Suprapubic skin (tissue), 4 donors: ENCODE measurements at regions not wholly inside any gene's neighbourhood (a gene's known extent, or its start where the extent isn't known, plus 50 kb on each side); places are given as distances from the start of the nearest gene placed in this dataset.

Experiments used
- DNase-seq, 2 donors: peaks; one replicate each; pipeline ENCODE4 v3.0.0-alpha.2; 2019; ENCODE audit warnings: low spot score in 2 of 2
- H3K27ac ChIP-seq: fragments of 200-600 bp; sonication (generic); one replicate; pipeline ENCODE4 v1.5.1; 2019
- H3K27me3 ChIP-seq: fragments of 200-600 bp; sonication (generic); one replicate; pipeline ENCODE4 v1.5.1; 2019
- H3K36me3 ChIP-seq: fragments of 200-600 bp; sonication (generic); one replicate; pipeline ENCODE4 v1.5.1; 2019
- H3K4me1 ChIP-seq: fragments of 200-600 bp; sonication (generic); one replicate; pipeline ENCODE4 v1.5.1; 2019
- H3K4me3 ChIP-seq: fragments of 200-600 bp; sonication (generic); one replicate; pipeline ENCODE4 v1.5.1; 2019; ENCODE audit warnings: mild to moderate bottlenecking
- H3K9me3 ChIP-seq: fragments of 200-600 bp; sonication (generic); one replicate; pipeline ENCODE4 v1.5.1; 2019
- CTCF ChIP-seq, 2 donors: fragments of 200-600 bp in 1 of 2; fragments of 450-650 bp in 1 of 2; sonication (generic) in 1 of 2; IDR thresholded peaks; one replicate each; pipeline ENCODE4 v1.5.1; 2016 to 2019; ENCODE audit warnings: antibody characterized with exemption in 2 of 2, mild to moderate bottlenecking in 1 of 2, moderate library complexity in 1 of 2
- EP300 ChIP-seq: sonication (generic); formaldehyde crosslinking; IDR thresholded peaks from one replicate; pipeline ENCODE4 v1.6.1; 2017; ENCODE audit warnings: antibody characterized with exemption
- POLR2A ChIP-seq, 2 donors: fragments of 450-650 bp; IDR thresholded peaks; one replicate each; pipeline ENCODE4 v1.6.1; 2017; ENCODE audit warnings: antibody characterized with exemption in 2 of 2, mild to moderate bottlenecking in 2 of 2, moderate library complexity in 2 of 2
- POLR2AphosphoS5 ChIP-seq, 3 donors: sonication (generic); formaldehyde crosslinking; IDR thresholded peaks; one replicate each; pipeline ENCODE4 v1.6.1; 2017; ENCODE audit warnings: antibody characterized with exemption in 3 of 3
- WGBS: methylation state at CpG from one replicate; pipeline ENCODE4 v1.1.5; 2018; 5-methylcytosine and 5-hydroxymethylcytosine counted together

- no peaks in the 10 kb centered on the region for H3K36me3 ChIP-seq
- no peaks in the 10 kb centered on the region for H3K4me1 ChIP-seq
- no peak overlapping the region for H3K4me3 ChIP-seq
- no peaks in the 10 kb centered on the region for H3K9me3 ChIP-seq
- H3K27ac ChIP-seq = no peak overlapping the region
- no peaks in the 10 kb centered on the region for H3K27me3 ChIP-seq
- WGBS = 48% methylated on average over 2 of the region's 2 CpGs
- DNase-seq = no peak
- TF ChIP-seq CTCF (IDR thresholded peaks at IDR 0.05) = no peak
- no peak for TF ChIP-seq EP300
- TF ChIP-seq POLR2AphosphoS5 (IDR thresholded peaks at IDR 0.05) = no peak
- no peak for TF ChIP-seq POLR2A (IDR thresholded peaks at IDR 0.05)
Measured at GRCh38 chr9:75589497-75589896, 301.0 kb upstream of the PCSK5 start.

- H3K27me3 ChIP-seq = no peaks in the 10 kb centered on the region
- TF ChIP-seq CTCF (IDR thresholded peaks at IDR 0.05) = no peak
- DNase-seq = no peak
- no peak overlapping the region for H3K4me3 ChIP-seq
- WGBS = 43% methylated on average over 3 of the region's 3 CpGs
- no peak overlapping the region for H3K27ac ChIP-seq
- no peaks in the 10 kb centered on the region for H3K9me3 ChIP-seq
- H3K4me1 ChIP-seq = no peaks in the 10 kb centered on the region
- H3K36me3 ChIP-seq = no peaks in the 10 kb centered on the region
Measured at GRCh38 chr9:75591972-75592371, 298.5 kb upstream of the PCSK5 start.

- Histone ChIP-seq H3K36me3 (no peaks in the 10 kb centered on the region), H3K4me1 (no peaks in the 10 kb centered on the region), H3K9me3 (no peaks in the 10 kb centered on the region), H3K27ac (no peak overlapping the region), H3K27me3 (no peaks in the 10 kb centered on the region), H3K4me3 (no peak overlapping the region)
- 88% methylated on average over 1 of the region's 1 CpG for WGBS
- no peak for DNase-seq
- TF ChIP-seq POLR2AphosphoS5 (IDR thresholded peaks at IDR 0.05) = no peak
- TF ChIP-seq EP300 = no peak
- no peak for TF ChIP-seq POLR2A (IDR thresholded peaks at IDR 0.05)
- no peak for TF ChIP-seq CTCF (IDR thresholded peaks at IDR 0.05)
Measured at GRCh38 chr9:75592586-75592985, 297.9 kb upstream of the PCSK5 start.

GRCh38 chr9:75593920-75594319, 296.6 kb upstream of the PCSK5 start:
- Histone ChIP-seq H3K4me3 (no peak overlapping the region), H3K27ac (no peak overlapping the region), H3K36me3 (no peaks in the 10 kb centered on the region), H3K9me3 (no peaks in the 10 kb centered on the region), H3K27me3 (no peaks in the 10 kb centered on the region), H3K4me1 (no peaks in the 10 kb centered on the region)
- TF ChIP-seq CTCF (IDR thresholded peaks at IDR 0.05) = no peak
- TF ChIP-seq POLR2A (IDR thresholded peaks at IDR 0.05) = no peak
- no peak for TF ChIP-seq EP300
- no peak for TF ChIP-seq POLR2AphosphoS5 (IDR thresholded peaks at IDR 0.05)
- DNase-seq = no peak

- WGBS = 71% methylated on average over 1 of the region's 1 CpG
- no peak overlapping the region for H3K4me3 ChIP-seq
- no peak overlapping the region for H3K27ac ChIP-seq
- no peaks in the 10 kb centered on the region for H3K9me3 ChIP-seq
- H3K4me1 ChIP-seq = no peaks in the 10 kb centered on the region
- TF ChIP-seq POLR2A (IDR thresholded peaks at IDR 0.05) = no peak
- no peak for TF ChIP-seq EP300
- TF ChIP-seq POLR2AphosphoS5 (IDR thresholded peaks at IDR 0.05) = no peak
- no peak for TF ChIP-seq CTCF (IDR thresholded peaks at IDR 0.05)
- H3K36me3 ChIP-seq = no peaks in the 10 kb centered on the region
- DNase-seq = no peak
- no peaks in the 10 kb centered on the region for H3K27me3 ChIP-seq
Measured at GRCh38 chr9:75599126-75599525, 291.3 kb upstream of the PCSK5 start.
